ENCODE measurements at regions not wholly inside any gene's neighbourhood (a gene's known extent, or its start where the extent isn't known, plus 50 kb on each side); places are given as distances from the start of the nearest gene placed in this dataset.

DNA sequence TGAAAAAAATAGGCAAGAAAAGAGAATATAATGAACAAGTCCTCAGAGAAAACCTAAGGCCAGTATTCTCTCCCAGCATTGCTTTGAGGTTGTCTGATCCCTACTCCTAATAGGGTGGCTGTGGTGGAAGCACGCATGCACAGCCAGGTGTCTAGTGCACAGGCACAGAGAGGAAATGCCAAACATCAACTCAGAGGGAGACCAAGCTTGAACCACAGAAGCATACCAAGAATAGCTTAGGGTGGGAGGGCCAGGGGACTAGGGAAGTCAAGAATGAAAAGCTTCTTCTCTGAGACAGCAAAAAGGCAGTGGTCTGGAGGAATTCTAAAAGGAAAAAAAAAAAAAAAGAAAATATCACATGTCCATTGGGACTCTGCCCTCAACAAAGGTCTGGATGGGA, 244.1 kb upstream of the API5 start:
- H3K36me3 ChIP-seq (replicated peaks in 1 of 2; ENCODE audit: insufficient read depth in 1 of 2, low read depth in 2 of 2) = no peaks in the 10 kb centered on the region
- no peaks in the 10 kb centered on the region for H3K4me1 ChIP-seq
- WGBS, 2 donors = 42 to 56% methylated on average over 1 of the region's 1 CpG
- TF ChIP-seq CTCF (IDR thresholded peaks at IDR 0.05) (no peak), POLR2A (IDR thresholded peaks at IDR 0.05) (no peak)
- H3K27ac ChIP-seq = no peak overlapping the region
- no peaks in the 10 kb centered on the region for H3K9me3 ChIP-seq
- ATAC-seq = no peak
- DNase-seq = no peak
- no peaks in the 10 kb centered on the region for H3K27me3 ChIP-seq
- H3K4me3 ChIP-seq = no peak overlapping the region
- intact Hi-C loops (cut with DNase I) = no loop called here

- Histone ChIP-seq H3K27ac (no peak overlapping the region), H3K9me3 (no peaks in the 10 kb centered on the region), H3K4me1 (peaks cover 7% of the 10 kb centered on the region), H3K27me3 (no peaks in the 10 kb centered on the region), H3K36me3 (replicated peaks in 1 of 2; ENCODE audit: insufficient read depth in 1 of 2, low read depth in 2 of 2) (no peaks in the 10 kb centered on the region), H3K4me3 (no peak overlapping the region)
- intact Hi-C loops (cut with DNase I) = no loop called here
- no peak for DNase-seq
- no peak for ATAC-seq
- 36 to 68% methylated on average over 1 of the region's 1 CpG for WGBS, 2 donors
- TF ChIP-seq CTCF (IDR thresholded peaks at IDR 0.05) = no peak
- TF ChIP-seq POLR2A (IDR thresholded peaks at IDR 0.05) = no peak
These were observed 240.5 kb upstream of the API5 start for GRCh38 chr11:43071338-43071737.

GRCh38 chr11:43072096-43072495, 239.7 kb upstream of the API5 start:
- Histone ChIP-seq H3K27ac (no peak overlapping the region), H3K9me3 (no peaks in the 10 kb centered on the region), H3K36me3 (replicated peaks in 1 of 2; ENCODE audit: insufficient read depth in 1 of 2, low read depth in 2 of 2) (no peaks in the 10 kb centered on the region), H3K4me1 (peaks cover 7% of the 10 kb centered on the region), H3K27me3 (no peaks in the 10 kb centered on the region), H3K4me3 (no peak overlapping the region)
- WGBS, 2 donors = 19 to 57% methylated on average over 3 of the region's 3 CpGs
- intact Hi-C loops (cut with DNase I) = no loop called here
- no peak for TF ChIP-seq POLR2A (IDR thresholded peaks at IDR 0.05)
- no peak for TF ChIP-seq CTCF (IDR thresholded peaks at IDR 0.05)
- ATAC-seq (no peak), DNase-seq (no peak)

GRCh38 chr11:43072911-43073310, 238.9 kb upstream of the API5 start:
- intact Hi-C loops (cut with DNase I) = no loop called here
- ATAC-seq = no peak
- Histone ChIP-seq H3K4me1 (peaks cover 7% of the 10 kb centered on the region), H3K27me3 (no peaks in the 10 kb centered on the region), H3K4me3 (no peak overlapping the region), H3K9me3 (no peaks in the 10 kb centered on the region), H3K27ac (no peak overlapping the region), H3K36me3 (replicated peaks in 1 of 2; ENCODE audit: insufficient read depth in 1 of 2, low read depth in 2 of 2) (no peaks in the 10 kb centered on the region)
- DNase-seq = no peak
- WGBS, 2 donors = 21 to 49% methylated on average over 4 of the region's 4 CpGs
- TF ChIP-seq POLR2A (IDR thresholded peaks at IDR 0.05) = no peak
- no peak for TF ChIP-seq CTCF (IDR thresholded peaks at IDR 0.05)

GRCh38 chr11:43074810-43075209, 237.0 kb upstream of the API5 start:
- no peak for TF ChIP-seq POLR2A (IDR thresholded peaks at IDR 0.05)
- peak in 1 of 7 experiments; percentile 4 for TF ChIP-seq CTCF (IDR thresholded peaks at IDR 0.05)
- ATAC-seq (no peak), DNase-seq (no peak)
- no peaks in the 10 kb centered on the region for H3K36me3 ChIP-seq (replicated peaks in 1 of 2; ENCODE audit: insufficient read depth in 1 of 2, low read depth in 2 of 2)
- H3K27ac ChIP-seq = no peak overlapping the region
- H3K27me3 ChIP-seq = no peaks in the 10 kb centered on the region
- intact Hi-C loops (cut with DNase I) = no loop called here
- no peak overlapping the region for H3K4me3 ChIP-seq
- H3K4me1 ChIP-seq = peaks cover 7% of the 10 kb centered on the region
- no peaks in the 10 kb centered on the region for H3K9me3 ChIP-seq
